ENCODE measurements at regions not wholly inside any gene's neighbourhood (a gene's known extent, or its start where the extent isn't known, plus 50 kb on each side); places are given as distances from the start of the nearest gene placed in this dataset.

- no peak overlapping the region for H3K27ac ChIP-seq
- no peak for TF ChIP-seq CTCF (IDR thresholded peaks at IDR 0.05; ENCODE audit: low read depth, low read length, missing control alignments)
- no peaks in the 10 kb centered on the region for H3K27me3 ChIP-seq (replicated peaks)
- no peak for DNase-seq
- no peak overlapping the region for H3K4me3 ChIP-seq (ENCODE audit: low read depth, low read length)
- H3K36me3 ChIP-seq (replicated peaks) = no peaks in the 10 kb centered on the region
- in situ Hi-C loops (cut with HindIII; ENCODE audit: low pct_ligation_motif_present, low sequenced_read_pairs) = no loop called here
Observed at GRCh38 chr20:48474022-48474421, 353.8 kb downstream of the PREX1 start.

GRCh38 chr20:48471759-48472408, 355.9 kb downstream of the PREX1 start:
- no peak for TF ChIP-seq CTCF (IDR thresholded peaks at IDR 0.05; ENCODE audit: low read depth, low read length, missing control alignments)
- no peak for DNase-seq
- in situ Hi-C loops (cut with HindIII; ENCODE audit: low pct_ligation_motif_present, low sequenced_read_pairs) = no loop called here
- no peaks in the 10 kb centered on the region for H3K27me3 ChIP-seq (replicated peaks)
- H3K27ac ChIP-seq = no peak overlapping the region
- H3K36me3 ChIP-seq (replicated peaks) = no peaks in the 10 kb centered on the region
- no peak overlapping the region for H3K4me3 ChIP-seq (ENCODE audit: low read depth, low read length)

GRCh38 chr20:48471176-48471575, 356.6 kb downstream of the PREX1 start:
- H3K27ac ChIP-seq = no peak overlapping the region
- in situ Hi-C loops (cut with HindIII; ENCODE audit: low pct_ligation_motif_present, low sequenced_read_pairs) = no loop called here
- TF ChIP-seq CTCF (IDR thresholded peaks at IDR 0.05; ENCODE audit: low read depth, low read length, missing control alignments) = no peak

GRCh38 chr20:48470141-48470540, 357.7 kb downstream of the PREX1 start:
- no peak for TF ChIP-seq CTCF (IDR thresholded peaks at IDR 0.05; ENCODE audit: low read depth, low read length, missing control alignments)
- in situ Hi-C loops (cut with HindIII; ENCODE audit: low pct_ligation_motif_present, low sequenced_read_pairs) = no loop called here
- no peaks in the 10 kb centered on the region for H3K36me3 ChIP-seq (replicated peaks)
- DNase-seq = no peak
- no peak overlapping the region for H3K4me3 ChIP-seq (ENCODE audit: low read depth, low read length)
- H3K27me3 ChIP-seq (replicated peaks) = no peaks in the 10 kb centered on the region
- no peak overlapping the region for H3K27ac ChIP-seq

More at GRCh38 chr20:48471176-48471575, 356.6 kb downstream of the PREX1 start:
- no peak for DNase-seq
- Histone ChIP-seq H3K36me3 (replicated peaks) (no peaks in the 10 kb centered on the region), H3K27me3 (replicated peaks) (no peaks in the 10 kb centered on the region), H3K4me3 (ENCODE audit: low read depth, low read length) (no peak overlapping the region)

GRCh38 chr20:48469026-48469425, 358.8 kb downstream of the PREX1 start:
- no peak overlapping the region for H3K27ac ChIP-seq
- no peak overlapping the region for H3K4me3 ChIP-seq (ENCODE audit: low read depth, low read length)
- H3K36me3 ChIP-seq (replicated peaks) = no peaks in the 10 kb centered on the region
- no peak for TF ChIP-seq CTCF (IDR thresholded peaks at IDR 0.05; ENCODE audit: low read depth, low read length, missing control alignments)
- in situ Hi-C loops (cut with HindIII; ENCODE audit: low pct_ligation_motif_present, low sequenced_read_pairs) = no loop called here
- no peaks in the 10 kb centered on the region for H3K27me3 ChIP-seq (replicated peaks)
- no peak for DNase-seq

- in situ Hi-C loops (cut with HindIII; ENCODE audit: low pct_ligation_motif_present, low sequenced_read_pairs) = no loop called here
- TF ChIP-seq CTCF (IDR thresholded peaks at IDR 0.05; ENCODE audit: low read depth, low read length, missing control alignments) = no peak
- DNase-seq = no peak
- Histone ChIP-seq H3K27me3 (replicated peaks) (no peaks in the 10 kb centered on the region), H3K36me3 (replicated peaks) (no peaks in the 10 kb centered on the region), H3K4me3 (ENCODE audit: low read depth, low read length) (no peak overlapping the region), H3K27ac (no peak overlapping the region)
Observed at GRCh38 chr20:48468571-48468970, 359.2 kb downstream of the PREX1 start.

Data from brain microvascular endothelial cell (primary cell).